IMR-90 (cell line): ENCODE measurements at regions not wholly inside any gene's neighbourhood (a gene's known extent, or its start where the extent isn't known, plus 50 kb on each side); places are given as distances from the start of the nearest gene placed in this dataset.

ENCODE experiments used
- ATAC-seq: fragments of 200-7000 bp; cut with Tn5 transposase; 2 replicates; pipeline ENCODE4 v1.9.1; 2020; ENCODE audit warnings: low read depth, mild to moderate bottlenecking, moderate library complexity
- BruUV-seq: library from RNA; stranded (reverse); fragments of 400-500 nt; replicated peaks from 2 replicates; lab custom pipeline; 2021; lab: Mats Ljungman, UMichigan
- CTCF ChIA-PET: fragments of 300-600 bp; formaldehyde crosslinking; extraction: SDS; loops from one replicate; lab custom pipeline; 2021; ENCODE audit warnings: antibody characterized with exemption; lab: Yijun Ruan, JAX
- POLR2A ChIA-PET: fragments of 300-600 bp; sonication (Branson Sonifier 250); formaldehyde crosslinking; loops from one replicate; lab custom pipeline; 2022; ENCODE audit warnings: antibody characterized with exemption; ENCODE audit not compliant: unreplicated experiment; lab: Charles Lee
- DNase-seq: peaks from one replicate; pipeline ENCODE4 v3.0.0; 2013
- H2AFZ ChIP-seq: replicated peaks from 2 replicates; pipeline ENCODE3; 2013; ENCODE audit warnings: low read length, mild to moderate bottlenecking; ENCODE audit not compliant: poor library complexity
- H2AK5ac ChIP-seq: 2 replicates; pipeline ENCODE4 v1.6.1; 2013; ENCODE audit warnings: low read depth, low read length, inconsistent platforms
- H2AK9ac ChIP-seq: replicated peaks from 2 replicates; pipeline ENCODE3; 2013; ENCODE audit warnings: mild to moderate bottlenecking, low read depth, low read length, moderate library complexity; ENCODE audit not compliant: poor library complexity
- H2BK120ac ChIP-seq: 2 replicates; pipeline ENCODE4 v1.6.1; 2013; ENCODE audit warnings: low read depth, low read length, inconsistent platforms
- H2BK15ac ChIP-seq: 3 replicates; pipeline ENCODE4 v1.6.1; 2013; ENCODE audit warnings: low read depth, low read length, inconsistent platforms
- H2BK20ac ChIP-seq: 2 replicates; pipeline ENCODE4 v1.6.1; 2013; ENCODE audit warnings: low read depth, mild to moderate bottlenecking, inconsistent platforms, low read length, moderate library complexity
- H2BK5ac ChIP-seq: 2 replicates; pipeline ENCODE4 v1.6.1; 2013; ENCODE audit warnings: mild to moderate bottlenecking, low read depth, low read length, inconsistent platforms; ENCODE audit not compliant: poor library complexity, severe bottlenecking
- H3K14ac ChIP-seq: replicated peaks from 2 replicates; pipeline ENCODE4 v1.6.1; 2013; ENCODE audit warnings: low read depth, low read length, inconsistent platforms
- H3K18ac ChIP-seq: 2 replicates; pipeline ENCODE4 v1.6.1; 2013; ENCODE audit warnings: low read depth, low read length, control low read depth
- H3K23ac ChIP-seq: 2 replicates; pipeline ENCODE4 v1.6.1; 2013; ENCODE audit warnings: low read depth, low read length, inconsistent platforms
- H3K27ac ChIP-seq: 2 replicates; pipeline ENCODE4 v1.5.1; 2013; ENCODE audit warnings: mild to moderate bottlenecking, control low read depth, low read length; ENCODE audit not compliant: insufficient read depth
- H3K27me3 ChIP-seq: 2 replicates; pipeline ENCODE4 v1.6.1; 2013; ENCODE audit warnings: low read length; ENCODE audit not compliant: control insufficient read depth, insufficient read depth
- H3K36me3 ChIP-seq: 2 replicates; pipeline ENCODE4 v1.6.1; 2013; ENCODE audit warnings: low read length, mixed read lengths; ENCODE audit not compliant: control insufficient read depth, insufficient read depth
- H3K4ac ChIP-seq: 2 replicates; pipeline ENCODE4 v1.6.1; 2013; ENCODE audit warnings: low read depth, low read length, inconsistent platforms
- H3K4me1 ChIP-seq: 2 replicates; pipeline ENCODE4 v1.6.1; 2013; ENCODE audit warnings: low read length, mixed read lengths; ENCODE audit not compliant: control insufficient read depth, insufficient read depth
- H3K4me2 ChIP-seq: 2 replicates; pipeline ENCODE4 v1.6.1; 2013; ENCODE audit warnings: low read depth, mild to moderate bottlenecking, control low read depth, low read length, moderate library complexity
- H3K4me3 ChIP-seq: 2 replicates; pipeline ENCODE4 v1.5.1; 2013; ENCODE audit warnings: low read depth, mild to moderate bottlenecking, control low read depth, low read length, moderate library complexity; ENCODE audit not compliant: insufficient read depth
- H3K56ac ChIP-seq: 2 replicates; pipeline ENCODE4 v1.6.1; 2013; ENCODE audit warnings: low read length, inconsistent platforms; ENCODE audit not compliant: insufficient read depth; ENCODE audit errors: extremely low read depth
- H3K79me1 ChIP-seq, 2 experiments: 2 replicates each; pipeline ENCODE4 v1.6.1; 2013; ENCODE audit warnings: low read length in 2 of 2, inconsistent platforms in 1 of 2, low read depth in 1 of 2
- H3K9ac ChIP-seq: 2 replicates; pipeline ENCODE4 v1.6.1; 2013; ENCODE audit warnings: low read depth, low read length, control low read depth
- H3K9me1 ChIP-seq: 2 replicates; pipeline ENCODE4 v1.6.1; 2013; ENCODE audit warnings: low read length, inconsistent platforms; ENCODE audit not compliant: insufficient read depth
- H3K9me3 ChIP-seq: 2 replicates; pipeline ENCODE4 v1.6.1; 2013; ENCODE audit warnings: low read length; ENCODE audit not compliant: control insufficient read depth, insufficient read depth
- H4K20me1 ChIP-seq: 2 replicates; pipeline ENCODE4 v1.6.1; 2013; ENCODE audit warnings: low read length, inconsistent platforms; ENCODE audit not compliant: insufficient read depth
- H4K5ac ChIP-seq: 2 replicates; pipeline ENCODE4 v1.6.1; 2013; ENCODE audit warnings: mild to moderate bottlenecking, low read depth, low read length, control low read depth
- H4K8ac ChIP-seq, 2 experiments: 2 replicates each; pipeline ENCODE4 v1.6.1; 2013; ENCODE audit warnings: low read depth in 2 of 2, low read length in 2 of 2, control low read depth in 1 of 2, inconsistent platforms in 1 of 2
- H4K91ac ChIP-seq: 2 replicates; pipeline ENCODE4 v1.6.1; 2013; ENCODE audit warnings: low read depth, low read length, inconsistent platforms; ENCODE audit not compliant: insufficient read depth
- BHLHE40 ChIP-seq: fragments of 150-350 bp; IDR thresholded peaks from 2 replicates; pipeline ENCODE4 v1.6.1; 2016; ENCODE audit warnings: mild to moderate bottlenecking, low read depth, low read length
- CEBPB ChIP-seq: IDR thresholded peaks from 2 replicates; pipeline ENCODE4 v1.6.1; 2012; ENCODE audit warnings: low read depth, low read length, improper control_type of control experiment
- CHD1 ChIP-seq: IDR thresholded peaks from 2 replicates; pipeline ENCODE4 v1.6.1; 2012; ENCODE audit warnings: low read depth, low read length, improper control_type of control experiment
- FOS ChIP-seq: fragments of 150-350 bp; IDR thresholded peaks from 2 replicates; pipeline ENCODE4 v1.6.1; 2016; ENCODE audit warnings: low read depth, low read length
- MAFK ChIP-seq: IDR thresholded peaks from 2 replicates; pipeline ENCODE4 v1.6.1; 2012; ENCODE audit warnings: low read depth, low read length, improper control_type of control experiment
- MAZ ChIP-seq: IDR thresholded peaks from 2 replicates; pipeline ENCODE4 v1.6.1; 2012; ENCODE audit warnings: low read depth, mild to moderate bottlenecking, low read length, improper control_type of control experiment, moderate library complexity, borderline replicate concordance
- MXI1 ChIP-seq: IDR thresholded peaks from 2 replicates; pipeline ENCODE4 v1.6.1; 2012; ENCODE audit warnings: low read depth, mild to moderate bottlenecking, low read length, moderate library complexity, borderline replicate concordance
- NFE2L2 ChIP-seq: fragments of 150-350 bp; IDR thresholded peaks from 2 replicates; pipeline ENCODE4 v1.6.1; 2016; ENCODE audit warnings: low read depth, mild to moderate bottlenecking, low read length
- POLR2A ChIP-seq: IDR thresholded peaks from 2 replicates; pipeline ENCODE4 v1.6.1; 2012; ENCODE audit warnings: mild to moderate bottlenecking, low read depth, low read length
- RAD21 ChIP-seq: IDR thresholded peaks from 2 replicates; pipeline ENCODE4 v1.6.1; 2012; ENCODE audit warnings: low read length, improper control_type of control experiment
- RCOR1 ChIP-seq: IDR thresholded peaks from 2 replicates; pipeline ENCODE4 v1.6.1; 2012; ENCODE audit warnings: mild to moderate bottlenecking, low read length, improper control_type of control experiment; ENCODE audit not compliant: insufficient replicate concordance
- RFX5 ChIP-seq: IDR thresholded peaks from 2 replicates; pipeline ENCODE4 v1.8.0; 2012; ENCODE audit warnings: low read depth, mild to moderate bottlenecking, low read length, moderate library complexity
- WGBS, 2 experiments: methylation state at CpG; one replicate each; pipeline versions ENCODE4 v1.1.5 to v1.1.7; 2013; ENCODE audit warnings: missing lambda C conversion rate in 2 of 2; ENCODE audit not compliant: insufficient read length in 1 of 2; ENCODE audit errors: extremely low coverage in 2 of 2; 5-methylcytosine and 5-hydroxymethylcytosine counted together
- dilution Hi-C: fragments of 300-500 bp; cut with HindIII; formaldehyde crosslinking; loops from one replicate; pipeline ENCODE4 v1.14.3; 2018; ENCODE audit warnings: low sequenced_read_pairs; ENCODE audit not compliant: unreplicated experiment
- in situ Hi-C: fragments of 300-500 bp; cut with MboI; formaldehyde crosslinking; loops from 3 replicates; pipeline ENCODE4 v1.14.3; 2019; ENCODE audit warnings: low sequenced_read_pairs, inconsistent platforms, mixed read lengths
- intact Hi-C: fragments of 100-400 bp; cut with micrococcal nuclease; formaldehyde crosslinking; loops from 2 replicates; pipeline ENCODE4 v1.10.0; 2022
- TF ChIP-seq, protein P1 (sequence below): fragments of 150-350 bp; IDR thresholded peaks from 2 replicates; pipeline ENCODE4 v1.6.1; 2016; ENCODE audit warnings: low read depth, mild to moderate bottlenecking, low read length, moderate library complexity, borderline replicate concordance
- TF ChIP-seq, protein P2 (sequence below): fragments of 150-350 bp; IDR thresholded peaks from 2 replicates; pipeline ENCODE4 v1.6.1; 2017; ENCODE audit warnings: mild to moderate bottlenecking, antibody characterized with exemption, low read length, low read depth
- TF ChIP-seq, protein P3 (sequence below): conservative IDR thresholded peaks from 2 replicates; pipeline ENCODE4 v1.5.1; 2012; ENCODE audit warnings: mild to moderate bottlenecking, low read depth, low read length, improper control_type of control experiment

DNA sequence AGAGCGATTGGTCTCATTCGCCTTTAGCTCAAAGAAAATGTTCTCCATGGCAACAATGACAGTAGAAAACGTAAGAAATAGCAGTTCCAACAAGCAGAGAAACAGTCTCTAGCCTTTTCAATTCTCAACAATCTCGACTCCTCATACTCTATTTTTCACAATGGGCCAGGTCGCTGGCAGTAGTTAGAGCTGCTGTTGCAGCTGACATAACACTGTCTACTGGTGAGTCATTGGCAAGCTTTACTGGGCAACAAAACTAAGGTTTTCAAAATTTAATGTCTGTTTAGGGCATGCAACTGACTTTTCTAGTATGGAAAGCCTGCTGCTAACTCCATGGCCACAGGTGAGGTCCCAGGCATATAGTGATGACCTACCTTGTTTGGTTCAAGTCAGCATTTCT is 221.1 kb upstream of the KAZN start:
- Histone ChIP-seq H2BK120ac (no peak overlapping the region), H3K56ac (no peak overlapping the region), H3K18ac (no peak overlapping the region), H2AK5ac (no peak overlapping the region), H4K8ac (no peak overlapping the region), H3K27ac (no peak overlapping the region), H3K4me1 (no peaks in the 10 kb centered on the region), H2AFZ (no peak overlapping the region), H2BK5ac (no peak overlapping the region), H3K9me1 (no peaks in the 10 kb centered on the region), H3K9me3 (0 out of 2 replicates have a peak, but pooled peaks cover 2% of the 10 kb centered on the region), H4K20me1 (no peaks in the 10 kb centered on the region), H4K91ac (no peak overlapping the region), H2AK9ac (no peak overlapping the region), H3K4me2 (no peak overlapping the region), H3K36me3 (no peaks in the 10 kb centered on the region), H3K14ac (no peak overlapping the region), H3K9ac (no peak overlapping the region), H3K4ac (no peak overlapping the region), H3K27me3 (no peaks in the 10 kb centered on the region), H3K4me3 (no peak overlapping the region), H3K23ac (no peak overlapping the region), H4K5ac (no peak overlapping the region), H2BK15ac (no peak overlapping the region), H2BK20ac (no peak overlapping the region), H3K79me1 (no peaks in the 10 kb centered on the region)
- in situ Hi-C loops = no loop called here
- dilution Hi-C loops = no loop called here
- WGBS, 2 experiments = 83% methylated on average over 3 of the region's 5 CpGs; no CpG with 5 or more reads in 1 of the 2 experiments
- no TSS peak for BruUV-seq
- TF ChIP-seq CHD1 = no peak
- no peak for TF ChIP-seq MAZ
- TF ChIP-seq CEBPB = no peak
- no peak for TF ChIP-seq FOS
- TF ChIP-seq, protein P1, sequence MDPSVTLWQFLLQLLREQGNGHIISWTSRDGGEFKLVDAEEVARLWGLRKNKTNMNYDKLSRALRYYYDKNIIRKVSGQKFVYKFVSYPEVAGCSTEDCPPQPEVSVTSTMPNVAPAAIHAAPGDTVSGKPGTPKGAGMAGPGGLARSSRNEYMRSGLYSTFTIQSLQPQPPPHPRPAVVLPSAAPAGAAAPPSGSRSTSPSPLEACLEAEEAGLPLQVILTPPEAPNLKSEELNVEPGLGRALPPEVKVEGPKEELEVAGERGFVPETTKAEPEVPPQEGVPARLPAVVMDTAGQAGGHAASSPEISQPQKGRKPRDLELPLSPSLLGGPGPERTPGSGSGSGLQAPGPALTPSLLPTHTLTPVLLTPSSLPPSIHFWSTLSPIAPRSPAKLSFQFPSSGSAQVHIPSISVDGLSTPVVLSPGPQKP = no peak
- no peak for TF ChIP-seq POLR2A
- no peak for TF ChIP-seq RFX5
- TF ChIP-seq NFE2L2 = no peak
- TF ChIP-seq, protein P2, sequence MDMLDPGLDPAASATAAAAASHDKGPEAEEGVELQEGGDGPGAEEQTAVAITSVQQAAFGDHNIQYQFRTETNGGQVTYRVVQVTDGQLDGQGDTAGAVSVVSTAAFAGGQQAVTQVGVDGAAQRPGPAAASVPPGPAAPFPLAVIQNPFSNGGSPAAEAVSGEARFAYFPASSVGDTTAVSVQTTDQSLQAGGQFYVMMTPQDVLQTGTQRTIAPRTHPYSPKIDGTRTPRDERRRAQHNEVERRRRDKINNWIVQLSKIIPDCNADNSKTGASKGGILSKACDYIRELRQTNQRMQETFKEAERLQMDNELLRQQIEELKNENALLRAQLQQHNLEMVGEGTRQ = no peak
- TF ChIP-seq BHLHE40 = no peak
- TF ChIP-seq RCOR1 = no peak
- TF ChIP-seq MAFK = no peak
- TF ChIP-seq MXI1 = no peak
- TF ChIP-seq RAD21 = no peak
- TF ChIP-seq, protein P3, sequence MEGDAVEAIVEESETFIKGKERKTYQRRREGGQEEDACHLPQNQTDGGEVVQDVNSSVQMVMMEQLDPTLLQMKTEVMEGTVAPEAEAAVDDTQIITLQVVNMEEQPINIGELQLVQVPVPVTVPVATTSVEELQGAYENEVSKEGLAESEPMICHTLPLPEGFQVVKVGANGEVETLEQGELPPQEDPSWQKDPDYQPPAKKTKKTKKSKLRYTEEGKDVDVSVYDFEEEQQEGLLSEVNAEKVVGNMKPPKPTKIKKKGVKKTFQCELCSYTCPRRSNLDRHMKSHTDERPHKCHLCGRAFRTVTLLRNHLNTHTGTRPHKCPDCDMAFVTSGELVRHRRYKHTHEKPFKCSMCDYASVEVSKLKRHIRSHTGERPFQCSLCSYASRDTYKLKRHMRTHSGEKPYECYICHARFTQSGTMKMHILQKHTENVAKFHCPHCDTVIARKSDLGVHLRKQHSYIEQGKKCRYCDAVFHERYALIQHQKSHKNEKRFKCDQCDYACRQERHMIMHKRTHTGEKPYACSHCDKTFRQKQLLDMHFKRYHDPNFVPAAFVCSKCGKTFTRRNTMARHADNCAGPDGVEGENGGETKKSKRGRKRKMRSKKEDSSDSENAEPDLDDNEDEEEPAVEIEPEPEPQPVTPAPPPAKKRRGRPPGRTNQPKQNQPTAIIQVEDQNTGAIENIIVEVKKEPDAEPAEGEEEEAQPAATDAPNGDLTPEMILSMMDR = no peak
- CTCF ChIA-PET = no interaction called here
- POLR2A ChIA-PET = no interaction called here
- DNase-seq (no peak), ATAC-seq (no peak)
- intact Hi-C loops = no loop called here
